Jurkat, Clone E6-1 (cell line): ENCODE measurements at regions not wholly inside any gene's neighbourhood (a gene's known extent, or its start where the extent isn't known, plus 50 kb on each side); places are given as distances from the start of the nearest gene placed in this dataset.

Experiments
- DNase-seq: peaks from one replicate; pipeline ENCODE4 v3.0.0-alpha.2; 2011; ENCODE audit warnings: low read depth, low spot score
- H3K4me3 ChIP-seq: 2 replicates; pipeline ENCODE4 v1.5.1; 2011; ENCODE audit warnings: mild to moderate bottlenecking, low read length, control low read depth, moderate library complexity

DNA sequence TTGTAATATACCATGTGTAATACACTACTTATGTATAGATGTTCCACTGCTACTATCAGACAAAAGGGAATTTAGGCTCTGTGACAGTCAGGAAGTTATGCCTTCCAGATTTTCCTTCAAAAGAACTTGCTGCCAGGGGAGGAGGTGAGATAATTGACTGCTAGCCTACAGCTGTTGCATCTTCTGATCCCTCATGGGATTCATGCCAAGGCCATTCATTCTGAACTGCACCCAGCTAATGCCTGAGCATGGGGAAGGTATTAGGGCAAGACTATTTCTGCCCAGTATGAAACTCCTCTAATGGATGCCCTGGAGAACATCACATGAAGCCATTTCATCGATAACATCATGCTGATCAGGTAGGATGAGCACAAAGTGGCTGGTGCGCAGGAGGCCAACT lies 746.5 kb upstream of the ZNF608 start:
- DNase-seq, result no peak
- H3K4me3 ChIP-seq, result no peak overlapping the region

GRCh38 chr5:125496393-125496792 lies 750.0 kb upstream of the ZNF608 start:
- H3K4me3 ChIP-seq, result no peak overlapping the region
- DNase-seq, result no peak

GRCh38 chr5:125497651-125498050 lies 751.2 kb upstream of the ZNF608 start:
- DNase-seq, result no peak
- no peak overlapping the region for H3K4me3 ChIP-seq

DNA sequence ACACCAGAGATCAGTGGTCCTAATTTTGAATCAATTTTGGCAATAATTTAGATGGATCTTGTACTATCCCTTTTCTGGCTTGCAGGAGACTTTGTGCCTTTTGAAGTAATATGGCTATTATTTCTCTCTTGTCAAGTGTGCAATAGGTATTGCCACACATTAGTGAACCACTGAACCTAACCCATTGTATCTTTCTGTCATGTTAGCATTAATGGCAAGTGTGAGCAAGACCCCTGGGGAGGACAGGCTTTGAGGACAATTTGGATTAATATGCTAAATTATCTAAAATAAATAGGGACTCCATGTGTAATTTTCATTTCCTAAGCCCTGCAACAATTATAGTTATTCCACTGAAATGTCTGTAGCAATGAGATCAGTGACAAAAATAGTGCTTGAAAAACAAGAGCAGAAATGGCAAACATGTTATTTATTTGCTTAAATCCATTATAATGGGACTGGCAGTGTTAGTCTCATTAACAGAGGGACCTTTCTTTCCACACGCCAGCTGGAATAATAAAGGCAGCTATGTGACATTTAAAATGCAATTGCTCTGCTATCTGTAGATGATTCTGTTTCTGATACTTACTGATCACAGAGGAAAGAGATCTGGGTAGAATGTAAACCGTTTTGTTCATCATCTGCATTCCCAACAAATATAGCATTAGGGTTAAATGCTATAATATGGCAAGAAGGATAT lies 753.3 kb upstream of the ZNF608 start:
- no peak for DNase-seq
- H3K4me3 ChIP-seq, result no peak overlapping the region

- no peak for DNase-seq
Measured at GRCh38 chr5:125501396-125501795, 755.0 kb upstream of the ZNF608 start.

DNA sequence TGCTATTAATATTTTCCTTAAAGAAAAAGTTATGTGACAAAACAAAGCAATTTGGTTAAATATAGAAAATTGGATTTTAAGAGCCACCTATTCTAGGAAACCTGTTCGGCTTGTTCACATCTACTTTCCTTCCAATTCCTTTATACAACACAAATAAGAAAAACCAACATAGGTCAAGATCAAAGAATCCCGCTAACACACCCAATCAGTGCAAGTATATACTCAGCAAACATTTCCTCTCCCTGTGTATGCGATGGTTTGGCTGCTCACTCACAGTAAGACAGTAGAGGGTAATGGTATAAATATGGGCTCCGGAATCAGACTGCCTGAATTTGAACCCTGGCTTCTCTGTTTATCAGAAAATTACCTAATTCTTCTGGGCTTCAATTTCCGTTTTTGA lies 757.5 kb upstream of the ZNF608 start:
- DNase-seq, result no peak
- no peak overlapping the region for H3K4me3 ChIP-seq

More at GRCh38 chr5:125501396-125501795, 755.0 kb upstream of the ZNF608 start:
- H3K4me3 ChIP-seq, result no peak overlapping the region

DNA sequence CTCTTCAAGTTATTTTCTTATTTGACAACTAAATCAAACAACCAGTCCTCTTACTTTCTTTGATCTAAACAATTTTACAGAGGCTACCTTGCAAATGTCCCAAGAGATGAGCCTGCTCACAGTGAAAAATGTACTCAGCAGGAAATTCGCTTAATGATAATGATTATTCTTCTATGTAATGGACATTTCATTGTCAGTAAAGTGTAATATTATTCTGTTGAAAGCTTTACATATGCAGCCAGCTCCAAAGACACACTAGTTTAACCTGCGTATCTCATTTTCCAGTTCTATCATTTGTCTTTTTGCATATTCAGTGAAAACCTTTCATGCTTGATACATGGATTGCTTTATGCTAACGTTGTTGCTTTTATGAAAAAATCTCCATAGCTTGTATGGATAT lies 758.7 kb upstream of the ZNF608 start:
- H3K4me3 ChIP-seq, result no peak overlapping the region
- no peak for DNase-seq

GRCh38 chr5:125506124-125506523 lies 759.7 kb upstream of the ZNF608 start:
- no peak overlapping the region for H3K4me3 ChIP-seq
- DNase-seq, result no peak

GRCh38 chr5:125508225-125508624 lies 761.8 kb upstream of the ZNF608 start:
- DNase-seq, result no peak

DNA sequence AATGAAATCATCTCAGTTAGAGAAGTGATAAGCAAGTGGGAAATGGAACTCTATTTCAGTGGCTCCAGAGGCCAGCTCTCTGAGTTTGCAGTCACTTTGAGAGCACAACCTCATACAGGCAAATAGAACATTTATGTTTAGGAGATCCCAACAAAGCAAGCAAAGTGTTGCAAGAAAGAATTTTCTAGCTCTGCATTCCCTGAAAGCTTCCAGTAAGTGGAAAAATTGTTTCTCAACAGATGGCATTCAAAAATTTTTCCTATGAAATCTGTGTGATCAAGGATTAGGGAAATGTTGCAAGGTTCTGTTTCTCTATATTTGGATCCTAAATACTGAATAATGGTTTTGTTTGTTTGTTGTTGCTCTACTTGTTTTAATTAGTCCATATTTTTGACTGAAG lies 764.2 kb upstream of the ZNF608 start:
- no peak for DNase-seq
- H3K4me3 ChIP-seq, result no peak overlapping the region

More at GRCh38 chr5:125508225-125508624, 761.8 kb upstream of the ZNF608 start:
- no peak overlapping the region for H3K4me3 ChIP-seq

DNA sequence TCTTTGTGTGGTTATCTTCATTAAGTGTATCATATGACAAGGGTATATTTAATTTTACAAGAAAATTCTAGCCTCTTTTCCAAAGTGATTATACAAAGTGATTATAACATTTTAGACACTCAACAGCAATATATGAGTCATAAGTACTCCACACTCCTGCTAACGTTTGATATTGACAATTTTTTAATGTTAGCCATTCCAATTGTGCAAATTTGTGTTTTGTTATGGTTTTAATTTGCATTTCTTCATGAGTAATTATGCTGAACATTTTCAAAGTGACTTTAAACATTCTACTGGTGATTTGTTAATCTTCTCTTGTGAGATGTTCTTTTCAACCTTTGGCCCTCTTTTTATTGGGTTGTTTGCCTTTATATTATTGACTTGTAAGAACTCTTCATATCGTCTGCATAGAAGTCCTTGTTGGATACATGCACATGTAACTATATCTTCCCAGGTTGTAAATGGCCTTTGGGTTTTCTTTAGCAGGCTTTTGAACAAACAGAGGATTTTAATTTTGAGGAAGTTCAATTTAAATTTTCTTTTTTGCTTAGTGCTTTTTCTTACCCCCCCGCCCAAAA lies 771.6 kb upstream of the ZNF608 start:
- DNase-seq, result no peak
- H3K4me3 ChIP-seq, result no peak overlapping the region

DNA sequence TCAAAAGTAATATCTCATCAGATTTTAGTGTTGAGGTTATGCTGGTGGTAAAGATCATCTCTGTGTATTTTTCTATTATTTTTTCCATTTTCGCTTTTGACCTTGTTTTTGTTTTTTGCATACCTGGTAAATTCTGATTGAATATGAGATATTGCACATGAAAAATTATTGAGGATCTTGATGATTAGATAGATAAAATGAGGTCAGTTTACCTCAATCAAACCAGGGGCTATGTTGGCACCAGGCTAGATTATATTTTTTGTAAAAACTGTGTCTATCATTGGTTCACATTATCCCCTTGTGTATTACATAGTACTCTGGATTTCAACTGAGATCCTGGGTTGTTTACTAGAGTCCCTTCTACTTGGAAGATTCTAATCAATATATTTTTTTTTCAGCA lies 774.9 kb upstream of the ZNF608 start:
- DNase-seq, result no peak
- H3K4me3 ChIP-seq, result no peak overlapping the region

GRCh38 chr5:125525356-125525755 lies 778.9 kb upstream of the ZNF608 start:
- H3K4me3 ChIP-seq, result no peak overlapping the region

GRCh38 chr5:125526966-125527365 lies 780.5 kb upstream of the ZNF608 start:
- no peak overlapping the region for H3K4me3 ChIP-seq
- DNase-seq, result no peak

More at GRCh38 chr5:125525356-125525755, 778.9 kb upstream of the ZNF608 start:
- no peak for DNase-seq

GRCh38 chr5:125528881-125529280 lies 782.4 kb upstream of the ZNF608 start:
- H3K4me3 ChIP-seq, result no peak overlapping the region
- DNase-seq, result no peak

DNA sequence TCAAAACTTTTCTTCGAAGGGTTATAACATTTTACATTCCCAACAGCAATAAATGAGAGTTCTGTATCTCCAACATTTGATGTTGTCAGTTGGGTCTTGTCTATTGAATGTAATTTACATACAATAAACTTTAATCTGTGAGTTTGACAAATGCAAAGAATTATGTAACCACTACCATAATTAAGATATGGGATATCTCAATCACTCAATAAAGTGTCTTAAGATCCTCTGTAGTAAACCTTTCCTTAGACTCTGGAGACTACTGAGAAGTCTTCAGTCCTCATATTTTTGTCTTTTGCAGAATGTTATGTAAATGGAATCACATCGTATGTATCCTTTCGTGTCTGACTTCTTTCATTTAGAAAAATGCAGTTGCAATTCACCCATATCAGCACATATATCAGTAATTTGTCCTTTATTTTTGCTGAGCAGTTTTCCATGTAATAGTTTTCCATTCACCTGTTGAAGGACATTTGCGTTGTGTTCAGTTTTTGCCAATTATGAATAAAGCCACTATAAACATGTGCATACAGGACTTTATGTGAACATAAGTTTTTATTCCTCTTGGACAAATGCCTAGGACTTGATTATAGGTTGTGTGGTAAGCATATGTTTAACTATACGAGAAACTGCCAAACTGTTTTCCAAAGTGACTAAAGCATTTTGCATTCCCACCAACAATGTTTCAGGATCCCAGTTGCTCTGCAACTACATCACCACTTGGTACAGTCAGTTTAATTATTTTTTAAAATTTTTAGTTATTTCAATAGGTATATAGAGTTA lies 784.6 kb upstream of the ZNF608 start:
- H3K4me3 ChIP-seq, result no peak overlapping the region
- DNase-seq, result no peak

GRCh38 chr5:125536095-125536494 lies 789.7 kb upstream of the ZNF608 start:
- no peak for DNase-seq
- no peak overlapping the region for H3K4me3 ChIP-seq

GRCh38 chr5:125536582-125536981 lies 790.1 kb upstream of the ZNF608 start:
- no peak overlapping the region for H3K4me3 ChIP-seq
- DNase-seq, result no peak

DNA sequence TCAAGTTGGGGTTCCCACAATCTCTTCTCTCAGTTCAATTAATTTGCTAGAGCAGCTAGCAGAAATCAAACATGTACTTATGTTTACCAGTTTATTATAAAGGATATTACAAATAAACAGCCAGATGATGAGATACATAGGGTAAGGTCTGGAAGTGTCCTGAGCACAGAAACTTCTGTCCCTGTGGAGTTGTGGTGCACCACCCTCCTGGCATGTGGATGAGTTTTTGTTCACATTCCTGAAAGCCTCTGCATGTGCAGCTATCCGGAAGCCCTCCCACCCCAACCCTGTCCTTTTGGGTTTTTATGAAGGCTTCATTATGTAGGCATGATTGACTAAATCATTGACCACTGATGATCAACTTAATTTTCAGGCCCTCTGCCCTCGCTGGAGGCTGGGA lies 791.2 kb upstream of the ZNF608 start:
- no peak for DNase-seq
- H3K4me3 ChIP-seq, result no peak overlapping the region

DNA sequence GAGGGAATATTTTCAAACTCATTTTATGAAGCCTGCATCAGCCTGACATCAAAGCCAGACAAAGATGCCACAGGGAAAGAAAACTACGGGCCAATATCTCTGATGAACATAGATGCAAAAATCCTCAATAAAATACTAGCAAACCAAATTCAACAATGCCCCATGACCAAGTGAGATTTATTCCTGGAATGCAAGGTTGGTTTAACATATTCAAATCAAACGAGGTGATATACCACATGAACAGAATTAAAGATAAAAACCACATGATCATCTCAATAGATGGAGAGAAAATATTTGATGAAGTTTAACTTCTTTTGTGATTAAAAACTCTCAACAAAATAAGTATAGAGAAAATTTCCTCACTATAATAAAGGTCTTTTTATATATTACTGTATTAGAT lies 792.0 kb upstream of the ZNF608 start:
- no peak overlapping the region for H3K4me3 ChIP-seq
- DNase-seq, result no peak
